Stomach (tissue), 8 donors: ENCODE measurements at regions not wholly inside any gene's neighbourhood (a gene's known extent, or its start where the extent isn't known, plus 50 kb on each side); places are given as distances from the start of the nearest gene placed in this dataset.

Source experiments
- DNase-seq, 2 donors: peaks; one replicate each; pipeline versions ENCODE4 v3.0.0 to v3.0.0-alpha.2; 2013 to 2019
- H3K27ac ChIP-seq, 5 donors: fragments of 200-600 bp in 4 of 5; sonication (generic) in 4 of 5; one replicate each; pipeline ENCODE4 v1.5.1; 2013 to 2019; ENCODE audit warnings: mild to moderate bottlenecking in 1 of 5, moderate library complexity in 1 of 5
- H3K27me3 ChIP-seq, 3 donors: fragments of 200-600 bp; sonication (generic); one replicate each; pipeline ENCODE4 v1.5.1; 2017 to 2019; ENCODE audit warnings: mixed run types in 1 of 3
- H3K36me3 ChIP-seq, 4 donors: fragments of 200-600 bp; sonication (generic); 1 replicate in 3 of 4; 2 replicates in 1 of 4; pipeline ENCODE4 v1.5.1; 2016 to 2019
- H3K4me1 ChIP-seq, 4 donors: fragments of 200-600 bp; sonication (generic); one replicate each; pipeline ENCODE4 v1.5.1; 2016 to 2019
- H3K4me3 ChIP-seq, 4 donors: fragments of 200-600 bp; sonication (generic) in 3 of 4; one replicate each; pipeline ENCODE4 v1.5.1; 2016 to 2019; ENCODE audit warnings: mild to moderate bottlenecking in 1 of 4
- H3K9me3 ChIP-seq, 4 donors: fragments of 200-600 bp; sonication (generic); one replicate each; pipeline ENCODE4 v1.5.1; 2016 to 2019
- CTCF ChIP-seq, 7 experiments: fragments of 450-650 bp in 4 of 7; fragments of 200-600 bp in 3 of 7; sonication (generic) in 3 of 7; IDR thresholded peaks; one replicate each; pipeline ENCODE4 v1.5.1; 2016 to 2019; ENCODE audit warnings: antibody characterized with exemption in 7 of 7, control low read depth in 2 of 7, mild to moderate bottlenecking in 1 of 7
- EP300 ChIP-seq: sonication (generic); formaldehyde crosslinking; IDR thresholded peaks from one replicate; pipeline ENCODE4 v1.6.1; 2017; ENCODE audit warnings: antibody characterized with exemption
- POLR2A ChIP-seq, 4 donors: fragments of 450-650 bp; IDR thresholded peaks; one replicate each; pipeline ENCODE4 v1.6.1; 2016; ENCODE audit warnings: antibody characterized with exemption in 4 of 4, control low read depth in 2 of 4, mild to moderate bottlenecking in 1 of 4, moderate library complexity in 1 of 4
- POLR2AphosphoS5 ChIP-seq, 3 donors: sonication (generic); formaldehyde crosslinking; IDR thresholded peaks; one replicate each; pipeline ENCODE4 v1.6.1; 2016; ENCODE audit warnings: antibody characterized with exemption in 3 of 3
- WGBS, 5 donors: extraction: QIAGEN DNeasy Blood & Tissue Kit in 3 of 5; methylation state at CpG; one replicate each; pipeline versions ENCODE4 v1.1.5 to v1.1.7; 2013 to 2018; 5-methylcytosine and 5-hydroxymethylcytosine counted together
- intact Hi-C: fragments of 100-400 bp; cut with DNase I; formaldehyde crosslinking; loops from one replicate; pipeline ENCODE4 v1.15.1; 2023; ENCODE audit warnings: low total_unique reads
- donor health status: healthy with polysubstance abuse.
- donor health status: Bipolar disorder and iron deficiency.
- donor health status: healthy.

GRCh38 chr9:82458296-82458695, 469.7 kb downstream of the SPATA31D1 start:
- Histone ChIP-seq H3K4me3 (no peak overlapping the region), H3K4me1 (no peaks in the 10 kb centered on the region), H3K9me3 (no peaks in the 10 kb centered on the region), H3K27me3 (no peaks in the 10 kb centered on the region), H3K27ac (no peak overlapping the region), H3K36me3 (no peaks in the 10 kb centered on the region)
- intact Hi-C loops = no loop called here
- TF ChIP-seq POLR2AphosphoS5 (IDR thresholded peaks at IDR 0.05) (no peak), POLR2A (IDR thresholded peaks at IDR 0.05) (no peak), CTCF (IDR thresholded peaks at IDR 0.05) (no peak), EP300 (no peak)
- DNase-seq = no peak
- WGBS, 5 donors = 67 to 80% (median 71%) methylated on average over 2 of the region's 2 CpGs

- Histone ChIP-seq H3K36me3 (no peaks in the 10 kb centered on the region), H3K27me3 (no peaks in the 10 kb centered on the region), H3K9me3 (no peaks in the 10 kb centered on the region), H3K27ac (no peak overlapping the region), H3K4me3 (peak overlapping the region in 1 of 4 donors; percentile 5), H3K4me1 (peaks cover 0 to 10% (median 0%) of the 10 kb centered on the region in 4 donors)
- peak in 1 of 7 experiments; percentile 12 for TF ChIP-seq CTCF (IDR thresholded peaks at IDR 0.05)
- TF ChIP-seq POLR2A (IDR thresholded peaks at IDR 0.05) = no peak
- DNase-seq = peak in 1 of 2 donors; percentile 66
- WGBS, 5 donors = 65 to 77% (median 72%) methylated on average over 11 of the region's 11 CpGs
- intact Hi-C loops = no loop called here
Observed at GRCh38 chr9:82466616-82467260, 478.2 kb downstream of the SPATA31D1 start.

- H3K4me3 ChIP-seq = no peak overlapping the region
- peak in 1 of 2 donors; percentile 11 for DNase-seq
- peaks cover 0 to 10% (median 0%) of the 10 kb centered on the region in 4 donors for H3K4me1 ChIP-seq
- intact Hi-C loops = no loop called here
- H3K27ac ChIP-seq = no peak overlapping the region
- no peaks in the 10 kb centered on the region for H3K9me3 ChIP-seq
- no peaks in the 10 kb centered on the region for H3K36me3 ChIP-seq
- 56 to 80% (median 63%) methylated on average over 2 of the region's 2 CpGs for WGBS, 5 donors
- no peaks in the 10 kb centered on the region for H3K27me3 ChIP-seq
- TF ChIP-seq POLR2AphosphoS5 (IDR thresholded peaks at IDR 0.05) = no peak
- TF ChIP-seq EP300 = no peak
- no peak for TF ChIP-seq CTCF (IDR thresholded peaks at IDR 0.05)
Observed at GRCh38 chr9:82467436-82467835, 478.9 kb downstream of the SPATA31D1 start.

DNA sequence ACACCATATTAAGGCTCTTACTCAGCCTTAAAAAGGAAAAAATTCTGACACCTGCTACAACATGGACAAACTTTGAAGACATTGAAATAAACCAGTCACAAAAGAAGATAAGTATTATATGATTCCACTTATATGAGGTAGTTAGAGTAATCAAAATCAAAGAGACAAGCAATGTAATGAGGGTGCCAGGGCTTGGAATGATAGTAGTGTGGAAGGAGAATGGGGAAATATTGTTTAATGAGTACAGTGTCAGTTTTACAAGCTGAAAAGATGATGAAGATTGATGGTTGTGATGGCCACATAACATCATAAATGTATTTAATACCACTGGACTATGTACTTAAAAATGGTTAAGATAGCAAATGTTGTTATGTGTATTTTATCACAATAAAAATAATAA, 485.7 kb downstream of the SPATA31D1 start:
- Histone ChIP-seq H3K4me1 (no peaks in the 10 kb centered on the region), H3K36me3 (no peaks in the 10 kb centered on the region), H3K9me3 (no peaks in the 10 kb centered on the region), H3K27ac (no peak overlapping the region), H3K4me3 (no peak overlapping the region), H3K27me3 (no peaks in the 10 kb centered on the region)
- intact Hi-C loops = no loop called here
- no peak for TF ChIP-seq EP300
- TF ChIP-seq POLR2AphosphoS5 (IDR thresholded peaks at IDR 0.05) = no peak
- TF ChIP-seq POLR2A (IDR thresholded peaks at IDR 0.05) = no peak
- TF ChIP-seq CTCF (IDR thresholded peaks at IDR 0.05) = no peak
- no peak for DNase-seq
